WTC11 (cell line): ENCODE measurements at regions not wholly inside any gene's neighbourhood (a gene's known extent, or its start where the extent isn't known, plus 50 kb on each side); places are given as distances from the start of the nearest gene placed in this dataset.

ENCODE experiments used
- CREB1 ChIP-seq: sonication (generic); formaldehyde crosslinking; IDR thresholded peaks from 2 replicates; pipeline ENCODE4 v1.8.0; 2023; ENCODE audit warnings: mild to moderate bottlenecking, missing genetic modification reagents
- ESRRA ChIP-seq: sonication (generic); formaldehyde crosslinking; IDR thresholded peaks from 2 replicates; pipeline ENCODE4 v1.8.1; 2022; ENCODE audit warnings: mild to moderate bottlenecking, missing genetic modification reagents, borderline replicate concordance
- MXD4 ChIP-seq: fragments of 250-450 bp; sonication (Bioruptor Pico); IDR thresholded peaks from 2 replicates; pipeline ENCODE4 v1.8.0; 2021; ENCODE audit warnings: mild to moderate bottlenecking, moderate library complexity, borderline replicate concordance
- MYBL2 ChIP-seq: sonication (generic); formaldehyde crosslinking; IDR thresholded peaks from 2 replicates; pipeline ENCODE4 v1.8.1; 2023; ENCODE audit warnings: mild to moderate bottlenecking, moderate library complexity, missing genetic modification reagents
- NFYB ChIP-seq: sonication (generic); formaldehyde crosslinking; conservative IDR thresholded peaks from 2 replicates; pipeline ENCODE4 v1.8.0; 2022; ENCODE audit warnings: low read depth, missing genetic modification reagents
- NR3C1 ChIP-seq: sonication (generic); formaldehyde crosslinking; conservative IDR thresholded peaks from 2 replicates; pipeline ENCODE4 v1.8.1; 2023; ENCODE audit warnings: low read depth, mild to moderate bottlenecking, missing genetic modification reagents
- PREB ChIP-seq: sonication (generic); formaldehyde crosslinking; IDR thresholded peaks from 2 replicates; pipeline ENCODE4 v1.8.1; 2022; ENCODE audit warnings: mild to moderate bottlenecking, missing genetic modification reagents, moderate library complexity, borderline replicate concordance
- RELA ChIP-seq: sonication (generic); formaldehyde crosslinking; IDR thresholded peaks from 2 replicates; pipeline ENCODE4 v1.8.1; 2022; ENCODE audit warnings: missing genetic modification reagents, mild to moderate bottlenecking, borderline replicate concordance
- TEAD4 ChIP-seq: sonication (generic); formaldehyde crosslinking; IDR thresholded peaks from 2 replicates; pipeline ENCODE4 v1.8.0; 2022; ENCODE audit warnings: mild to moderate bottlenecking, missing genetic modification reagents
- TP53 ChIP-seq: sonication (generic); formaldehyde crosslinking; IDR thresholded peaks from 2 replicates; pipeline ENCODE4 v1.8.1; 2023; ENCODE audit warnings: mild to moderate bottlenecking, missing genetic modification reagents
- TF ChIP-seq, protein P1 (sequence below): fragments of 200-600 bp; IDR thresholded peaks from 2 replicates; pipeline ENCODE4 v1.8.0; 2022; ENCODE audit warnings: antibody characterized with exemption
- TF ChIP-seq, protein P2 (sequence below): sonication (generic); formaldehyde crosslinking; IDR thresholded peaks from 2 replicates; pipeline ENCODE4 v1.8.1; 2023; ENCODE audit warnings: mild to moderate bottlenecking, missing genetic modification reagents, borderline replicate concordance

DNA sequence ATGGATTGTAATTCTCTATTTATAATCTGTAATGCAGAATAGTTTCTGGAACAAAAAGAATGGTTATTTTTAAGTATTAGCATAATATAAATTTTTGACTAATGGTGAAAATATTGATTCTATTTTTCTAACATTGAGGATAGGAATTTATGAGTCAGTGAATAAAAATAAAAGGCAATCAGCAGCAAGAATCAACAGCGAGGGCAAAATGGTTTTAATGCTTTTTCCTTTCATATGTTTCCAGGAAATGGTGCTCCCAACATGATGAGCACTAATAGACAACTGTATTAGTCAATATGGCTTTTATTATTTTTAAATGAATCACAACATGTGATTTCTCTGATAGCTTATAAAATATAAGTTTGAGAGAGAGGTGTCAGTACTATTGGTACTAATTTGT is 90.7 kb upstream of the TFPI start:
- TF ChIP-seq NR3C1 (CRISPR knock-in tag) (no peak), RELA (CRISPR knock-in tag) (no peak), NFYB (no peak), MYBL2 (CRISPR knock-in tag) (no peak), PREB (CRISPR knock-in tag) (no peak), ESRRA (CRISPR knock-in tag) (no peak), CREB1 (CRISPR knock-in tag) (no peak), TP53 (CRISPR knock-in tag) (no peak), MXD4 (no peak), TEAD4 (CRISPR knock-in tag) (no peak)
- TF ChIP-seq, protein P1, sequence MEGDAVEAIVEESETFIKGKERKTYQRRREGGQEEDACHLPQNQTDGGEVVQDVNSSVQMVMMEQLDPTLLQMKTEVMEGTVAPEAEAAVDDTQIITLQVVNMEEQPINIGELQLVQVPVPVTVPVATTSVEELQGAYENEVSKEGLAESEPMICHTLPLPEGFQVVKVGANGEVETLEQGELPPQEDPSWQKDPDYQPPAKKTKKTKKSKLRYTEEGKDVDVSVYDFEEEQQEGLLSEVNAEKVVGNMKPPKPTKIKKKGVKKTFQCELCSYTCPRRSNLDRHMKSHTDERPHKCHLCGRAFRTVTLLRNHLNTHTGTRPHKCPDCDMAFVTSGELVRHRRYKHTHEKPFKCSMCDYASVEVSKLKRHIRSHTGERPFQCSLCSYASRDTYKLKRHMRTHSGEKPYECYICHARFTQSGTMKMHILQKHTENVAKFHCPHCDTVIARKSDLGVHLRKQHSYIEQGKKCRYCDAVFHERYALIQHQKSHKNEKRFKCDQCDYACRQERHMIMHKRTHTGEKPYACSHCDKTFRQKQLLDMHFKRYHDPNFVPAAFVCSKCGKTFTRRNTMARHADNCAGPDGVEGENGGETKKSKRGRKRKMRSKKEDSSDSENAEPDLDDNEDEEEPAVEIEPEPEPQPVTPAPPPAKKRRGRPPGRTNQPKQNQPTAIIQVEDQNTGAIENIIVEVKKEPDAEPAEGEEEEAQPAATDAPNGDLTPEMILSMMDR: no peak
- TF ChIP-seq, protein P2, sequence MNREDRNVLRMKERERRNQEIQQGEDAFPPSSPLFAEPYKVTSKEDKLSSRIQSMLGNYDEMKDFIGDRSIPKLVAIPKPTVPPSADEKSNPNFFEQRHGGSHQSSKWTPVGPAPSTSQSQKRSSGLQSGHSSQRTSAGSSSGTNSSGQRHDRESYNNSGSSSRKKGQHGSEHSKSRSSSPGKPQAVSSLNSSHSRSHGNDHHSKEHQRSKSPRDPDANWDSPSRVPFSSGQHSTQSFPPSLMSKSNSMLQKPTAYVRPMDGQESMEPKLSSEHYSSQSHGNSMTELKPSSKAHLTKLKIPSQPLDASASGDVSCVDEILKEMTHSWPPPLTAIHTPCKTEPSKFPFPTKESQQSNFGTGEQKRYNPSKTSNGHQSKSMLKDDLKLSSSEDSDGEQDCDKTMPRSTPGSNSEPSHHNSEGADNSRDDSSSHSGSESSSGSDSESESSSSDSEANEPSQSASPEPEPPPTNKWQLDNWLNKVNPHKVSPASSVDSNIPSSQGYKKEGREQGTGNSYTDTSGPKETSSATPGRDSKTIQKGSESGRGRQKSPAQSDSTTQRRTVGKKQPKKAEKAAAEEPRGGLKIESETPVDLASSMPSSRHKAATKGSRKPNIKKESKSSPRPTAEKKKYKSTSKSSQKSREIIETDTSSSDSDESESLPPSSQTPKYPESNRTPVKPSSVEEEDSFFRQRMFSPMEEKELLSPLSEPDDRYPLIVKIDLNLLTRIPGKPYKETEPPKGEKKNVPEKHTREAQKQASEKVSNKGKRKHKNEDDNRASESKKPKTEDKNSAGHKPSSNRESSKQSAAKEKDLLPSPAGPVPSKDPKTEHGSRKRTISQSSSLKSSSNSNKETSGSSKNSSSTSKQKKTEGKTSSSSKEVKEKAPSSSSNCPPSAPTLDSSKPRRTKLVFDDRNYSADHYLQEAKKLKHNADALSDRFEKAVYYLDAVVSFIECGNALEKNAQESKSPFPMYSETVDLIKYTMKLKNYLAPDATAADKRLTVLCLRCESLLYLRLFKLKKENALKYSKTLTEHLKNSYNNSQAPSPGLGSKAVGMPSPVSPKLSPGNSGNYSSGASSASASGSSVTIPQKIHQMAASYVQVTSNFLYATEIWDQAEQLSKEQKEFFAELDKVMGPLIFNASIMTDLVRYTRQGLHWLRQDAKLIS (CRISPR knock-in tag): no peak
